Activated CD8-positive, alpha-beta memory T cell treated with anti-CD3 and anti-CD28 coated beads for 4 hours (primary cell): ENCODE measurements at regions not wholly inside any gene's neighbourhood (a gene's known extent, or its start where the extent isn't known, plus 50 kb on each side); places are given as distances from the start of the nearest gene placed in this dataset.
"Not testable (repeated sequence)": the region's sequence is repeated elsewhere in the genome, so short reads cannot be mapped to it uniquely, and the experiment has no call there.

ENCODE experiments used
- DNase-seq, 2 donors: peaks; one replicate each; pipeline ENCODE4 v3.0.0-alpha.2; 2020; ENCODE audit warnings: low read depth in 2 of 2

- no peak for DNase-seq
These were observed 672.3 kb upstream of the C16orf82 start for GRCh38 chr16:26394409-26394808.

DNA sequence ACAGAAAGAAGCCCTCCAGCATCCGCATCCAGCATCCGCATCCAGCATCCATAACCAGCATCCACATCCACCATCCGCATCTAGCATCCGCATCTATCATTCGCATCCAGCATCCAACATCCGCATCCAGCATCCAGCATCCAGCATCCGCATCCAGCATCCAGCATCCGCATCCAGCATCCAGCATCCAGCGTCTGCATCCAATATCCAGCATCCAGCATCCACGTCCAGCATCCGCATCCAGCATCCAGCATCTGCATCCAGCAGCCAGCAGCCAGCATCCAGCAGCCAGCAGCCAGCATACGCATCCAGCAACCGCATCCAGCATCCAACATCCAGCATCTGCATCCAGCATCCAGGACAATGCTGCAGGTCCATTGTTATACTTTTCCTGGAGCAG is 671.0 kb upstream of the C16orf82 start:
- no peak for DNase-seq

DNA sequence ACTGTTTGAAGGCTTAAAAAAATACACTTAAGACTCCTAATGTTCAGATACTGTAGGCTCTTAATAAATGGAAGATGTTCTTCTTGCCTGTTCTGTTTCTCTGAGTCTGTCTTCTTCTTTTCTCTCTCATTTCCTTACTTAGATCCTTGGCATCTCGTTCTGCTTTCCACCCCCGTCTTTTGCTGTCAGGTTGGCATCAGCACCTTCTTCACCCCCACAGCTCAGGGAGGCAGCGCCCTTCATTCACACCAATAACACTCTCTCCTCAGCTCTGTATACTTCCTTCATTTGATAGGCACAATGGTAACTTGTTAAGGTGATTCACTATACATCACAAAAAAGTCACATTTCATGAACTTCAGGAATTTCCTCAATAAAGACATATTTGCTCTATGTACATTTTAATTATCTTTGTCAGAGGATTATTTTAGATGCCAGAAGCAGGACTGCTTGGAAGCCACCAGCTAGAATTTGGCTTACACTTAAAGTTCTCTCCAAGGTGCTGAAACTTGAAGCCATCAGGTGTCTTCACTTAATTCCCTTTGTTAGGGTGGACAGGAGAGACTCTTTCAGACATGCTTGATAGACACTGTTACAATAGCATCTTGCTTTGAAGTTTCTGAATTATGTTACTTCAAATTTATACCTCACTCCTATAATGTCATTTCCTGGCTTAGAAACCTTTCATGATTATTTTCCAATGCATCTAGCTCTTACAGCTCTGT is 670.1 kb upstream of the C16orf82 start:
- no peak for DNase-seq

DNA sequence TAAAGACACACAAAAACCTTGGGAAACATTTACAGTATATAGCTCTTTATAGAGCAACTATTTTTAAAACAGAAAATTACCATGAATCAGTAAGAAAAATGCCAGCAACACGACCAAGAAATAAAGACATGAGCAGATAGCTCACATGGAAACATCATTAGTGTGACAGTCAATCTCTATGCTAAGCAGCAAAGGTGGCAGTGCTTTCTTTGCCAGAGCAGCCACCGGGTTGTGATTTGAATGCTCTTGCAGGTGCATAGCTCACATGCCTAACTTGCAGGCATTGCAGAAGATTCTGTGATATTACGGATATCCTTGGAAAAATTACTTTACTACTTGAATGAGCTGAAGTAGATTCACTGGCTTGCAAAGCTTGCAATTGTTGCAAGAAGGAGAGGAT is 652.9 kb upstream of the C16orf82 start:
- DNase-seq, result no peak

DNA sequence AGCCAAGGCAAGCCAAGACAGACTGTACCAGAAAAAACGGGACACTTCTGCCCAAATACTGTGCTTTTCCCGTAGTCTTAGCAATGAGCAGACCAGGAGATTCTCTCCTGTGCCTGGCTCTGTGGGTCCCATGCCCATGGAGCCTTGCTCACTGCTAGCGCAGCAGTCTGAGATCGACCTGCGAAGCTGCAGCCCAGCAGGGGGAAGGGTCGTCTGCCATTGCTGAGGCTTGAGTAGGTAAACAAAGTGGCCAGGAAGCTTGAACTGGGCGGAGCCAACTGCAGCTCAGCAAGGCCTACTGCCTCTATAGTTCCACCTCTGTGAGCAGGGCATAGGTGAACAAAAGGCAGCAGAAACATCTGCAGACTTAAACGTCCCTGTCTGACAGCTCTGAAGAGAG is 647.3 kb upstream of the C16orf82 start:
- DNase-seq, result not testable (repeated sequence)

DNA sequence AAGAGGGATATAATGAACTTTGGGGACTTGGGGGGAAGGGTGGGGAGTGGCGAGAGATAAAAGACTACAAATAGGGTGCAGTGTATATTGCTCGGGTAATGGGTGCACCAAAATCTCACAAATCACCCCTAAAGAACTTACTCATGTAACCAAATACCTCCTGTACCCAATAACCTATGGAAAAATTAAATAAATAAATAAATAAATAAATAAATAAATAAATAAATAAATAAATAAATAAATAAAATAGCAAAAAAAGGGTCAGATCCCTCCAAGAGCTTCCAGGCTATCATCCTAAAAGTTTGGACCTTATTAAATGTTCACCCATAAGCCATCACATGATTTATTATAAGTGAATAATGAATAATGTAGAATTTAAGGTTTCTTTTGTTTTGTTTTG is 636.1 kb upstream of the C16orf82 start:
- no peak for DNase-seq

DNA sequence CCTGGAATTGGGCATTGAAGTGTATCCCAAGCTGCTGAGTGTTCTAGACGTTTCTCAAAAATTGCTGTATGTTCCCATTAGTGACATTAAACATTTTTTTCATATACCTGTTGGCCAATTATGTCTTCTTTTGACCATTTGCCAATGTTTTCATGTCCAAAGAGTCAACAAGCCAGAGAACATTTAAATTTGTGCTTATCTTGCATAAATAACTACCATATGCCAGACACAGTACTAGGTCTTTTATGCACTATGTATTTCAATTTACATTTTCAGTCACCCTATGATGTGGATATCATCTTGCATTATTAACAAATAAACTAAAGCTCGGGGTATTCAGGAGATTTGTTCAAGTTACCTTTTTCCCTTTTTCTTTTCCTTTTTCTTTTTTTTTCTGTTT is 632.9 kb upstream of the C16orf82 start:
- no peak for DNase-seq

DNA sequence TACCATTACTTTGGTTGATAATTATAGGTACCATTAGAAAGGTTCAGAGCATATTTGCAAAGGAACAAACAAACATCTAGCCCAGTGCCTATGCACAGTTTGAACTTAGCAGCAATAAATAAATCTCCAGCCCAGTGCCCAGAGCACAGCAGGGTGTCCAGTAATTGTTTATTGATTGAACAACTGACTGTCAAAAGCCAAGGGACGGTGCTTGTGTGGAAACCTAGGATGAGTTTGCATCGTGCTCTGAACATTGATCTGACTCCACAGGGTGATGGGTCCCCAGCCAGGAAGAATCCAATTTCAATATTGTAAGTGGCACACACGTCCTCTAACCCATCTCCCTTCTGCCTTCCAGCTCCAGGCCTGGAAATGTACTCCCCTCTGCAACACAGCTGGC is 625.5 kb upstream of the C16orf82 start:
- no peak for DNase-seq

GRCh38 chr16:26442321-26442720 is 624.4 kb upstream of the C16orf82 start:
- DNase-seq, result no peak

DNA sequence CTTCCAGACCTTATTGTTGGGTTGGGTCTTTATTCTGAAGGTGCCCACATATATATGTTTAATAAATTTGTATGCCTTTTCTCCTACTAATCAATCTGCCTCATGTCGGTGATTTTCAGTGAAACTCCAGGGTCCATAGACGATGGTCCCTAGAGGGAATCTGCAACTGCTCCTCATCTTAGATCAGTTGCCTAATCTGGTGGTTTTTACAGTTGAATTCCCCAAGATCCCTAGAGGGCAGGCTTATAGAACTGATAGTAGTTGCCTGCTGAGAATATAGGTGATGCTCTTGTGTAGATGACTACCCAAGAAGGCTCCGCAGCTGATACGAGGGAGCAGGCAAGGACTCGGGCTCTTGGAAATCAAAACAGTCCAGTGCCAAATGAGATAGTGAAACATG is 619.2 kb upstream of the C16orf82 start:
- no peak for DNase-seq

GRCh38 chr16:26453215-26453614 is 613.5 kb upstream of the C16orf82 start:
- DNase-seq, result no peak

- no peak for DNase-seq
These were observed 612.6 kb upstream of the C16orf82 start for GRCh38 chr16:26454102-26454501.

DNA sequence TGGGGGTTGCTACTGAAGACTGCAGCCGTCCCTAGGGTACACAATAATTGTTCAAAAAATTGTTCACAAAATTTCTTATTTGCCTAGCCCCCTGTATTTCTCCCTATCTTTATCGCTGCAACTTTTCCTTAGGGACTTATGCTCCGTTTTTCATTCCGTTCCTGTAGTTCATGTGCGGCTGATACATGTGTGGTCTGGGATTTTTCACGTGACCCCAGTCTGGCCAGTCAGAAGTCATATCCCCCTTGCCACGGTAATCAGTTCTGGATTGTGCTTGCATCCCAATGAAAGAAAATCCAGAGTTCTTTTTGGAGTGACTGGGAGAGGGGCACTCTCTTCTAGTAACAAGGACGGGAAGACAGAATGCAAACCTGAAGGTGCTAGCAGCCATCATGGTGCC is 610.7 kb upstream of the C16orf82 start:
- no peak for DNase-seq

GRCh38 chr16:26457095-26457494 is 609.6 kb upstream of the C16orf82 start:
- DNase-seq, result no peak

- DNase-seq, result no peak
These were observed 608.8 kb upstream of the C16orf82 start for GRCh38 chr16:26457882-26458281.

DNA sequence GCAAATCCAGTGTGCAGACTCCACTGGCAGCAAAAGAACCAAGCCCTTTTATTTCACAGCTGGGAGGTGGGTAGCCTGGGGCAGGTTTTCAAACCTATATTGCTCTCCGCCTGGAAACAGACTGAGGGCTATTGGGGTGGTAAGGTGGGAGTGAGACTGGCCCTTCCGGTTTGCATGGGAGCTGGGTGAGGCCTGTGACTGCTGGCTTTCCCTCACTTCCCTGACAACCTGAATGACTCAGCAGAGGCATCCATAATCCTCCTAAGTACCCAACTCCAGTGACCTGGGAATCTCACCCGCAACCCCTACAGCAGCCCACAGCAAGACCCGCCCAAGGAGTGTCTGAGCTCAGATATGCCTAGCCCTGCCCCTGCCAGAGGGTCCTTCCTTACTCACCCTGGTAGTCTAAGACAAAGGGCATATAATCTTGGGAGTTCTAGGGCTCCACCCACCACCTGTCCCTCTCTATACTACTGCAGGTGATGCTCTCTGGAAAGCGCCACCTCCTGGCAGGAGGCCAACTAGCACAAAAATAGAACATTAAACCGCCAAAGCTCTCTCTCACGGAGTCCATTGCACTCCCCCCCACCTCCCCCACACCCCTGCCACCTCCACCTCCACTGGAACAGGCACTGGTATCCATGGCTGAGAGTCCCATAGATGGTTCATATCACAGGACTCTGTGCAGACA is 602.0 kb upstream of the C16orf82 start:
- no peak for DNase-seq

DNA sequence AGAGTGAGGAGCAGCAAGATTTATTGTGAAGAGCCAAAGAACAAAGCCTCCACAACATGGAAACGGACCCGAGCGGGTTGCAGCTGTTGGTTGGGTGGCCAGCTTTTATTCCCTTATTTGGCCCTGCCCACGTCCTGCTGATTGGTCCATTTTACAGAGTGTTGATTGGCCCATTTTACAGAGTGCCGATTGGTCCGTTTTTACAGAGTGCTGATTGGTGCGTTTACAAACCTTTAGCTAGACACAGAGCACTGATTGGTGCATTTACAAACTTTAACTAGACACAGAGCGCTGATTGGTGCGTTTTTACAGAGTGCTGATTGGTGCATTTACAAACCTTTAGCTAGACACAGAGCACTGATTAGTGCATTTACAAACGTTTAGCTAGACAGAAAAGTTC is 592.3 kb upstream of the C16orf82 start:
- DNase-seq, result not testable (repeated sequence)

GRCh38 chr16:26475596-26475995 is 591.1 kb upstream of the C16orf82 start:
- no peak for DNase-seq

- DNase-seq, result no peak
These were observed 575.5 kb upstream of the C16orf82 start for GRCh38 chr16:26491101-26491670.

GRCh38 chr16:26491962-26492361 is 574.8 kb upstream of the C16orf82 start:
- DNase-seq, result no peak

DNA sequence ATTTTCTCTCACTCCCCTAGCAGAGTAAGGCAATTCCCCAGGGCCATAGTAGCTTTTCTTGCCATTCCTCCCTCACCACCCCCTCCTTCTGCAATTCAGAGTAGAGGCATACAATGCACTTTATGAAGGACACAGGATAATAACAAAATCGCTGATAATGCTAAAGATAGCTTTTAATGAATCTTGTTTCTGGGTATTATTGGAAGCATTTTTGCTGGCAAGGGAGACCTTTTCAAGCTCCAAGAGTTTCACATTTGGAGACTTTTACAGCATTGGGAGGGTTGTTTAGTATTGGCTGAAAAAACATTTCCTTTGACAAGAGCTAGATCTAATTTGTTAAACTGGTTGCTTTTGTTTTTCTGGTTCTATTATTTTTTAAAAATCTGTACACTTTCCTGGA is 573.0 kb upstream of the C16orf82 start:
- no peak for DNase-seq

DNA sequence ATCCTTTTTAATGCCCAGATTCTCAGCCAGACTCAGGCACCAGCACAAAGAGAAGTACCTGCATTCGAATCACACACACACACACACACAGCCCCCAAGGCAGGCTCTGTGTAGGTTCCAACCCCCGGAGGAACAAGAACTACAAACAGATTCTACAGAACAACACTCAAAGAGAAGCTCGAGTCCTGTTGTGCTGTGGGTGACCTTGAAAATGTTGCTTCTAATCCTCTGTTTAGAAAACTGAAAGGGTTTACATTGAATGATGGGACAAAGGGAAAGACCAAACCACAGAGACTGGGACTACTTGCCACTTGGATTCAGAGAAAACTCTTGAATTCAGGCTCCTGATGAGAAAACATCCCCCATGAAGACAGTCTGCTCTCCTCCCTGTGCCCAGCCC is 568.8 kb upstream of the C16orf82 start:
- DNase-seq, result no peak

DNA sequence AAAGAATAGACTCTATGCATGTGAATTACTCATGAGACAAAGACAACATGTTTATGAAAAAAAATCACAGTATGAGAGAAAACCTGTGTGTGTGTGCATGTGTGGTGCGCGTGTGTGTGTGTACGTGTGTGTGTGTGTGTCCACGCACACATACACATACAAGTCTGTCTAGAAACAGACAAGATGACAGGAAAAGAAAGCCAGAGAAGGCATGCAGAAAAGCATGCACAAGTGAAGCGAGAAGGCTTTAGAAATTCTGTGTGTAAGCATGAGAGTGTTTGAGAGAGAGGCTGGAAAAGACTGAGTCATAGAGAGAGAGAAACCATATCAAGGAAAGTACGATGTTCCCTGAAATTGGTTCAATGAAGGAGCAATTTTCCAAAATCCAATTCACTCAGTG is 566.4 kb upstream of the C16orf82 start:
- DNase-seq, result no peak
